GM19035 (cell line): ENCODE measurements at regions not wholly inside any gene's neighbourhood (a gene's known extent, or its start where the extent isn't known, plus 50 kb on each side); places are given as distances from the start of the nearest gene placed in this dataset.

Experiments
- ATAC-seq: cut with Tn5 transposase; IDR thresholded peaks from one replicate; pipeline ENCODE4 v1.9.1; 2021; ENCODE audit not compliant: unreplicated experiment

DNA sequence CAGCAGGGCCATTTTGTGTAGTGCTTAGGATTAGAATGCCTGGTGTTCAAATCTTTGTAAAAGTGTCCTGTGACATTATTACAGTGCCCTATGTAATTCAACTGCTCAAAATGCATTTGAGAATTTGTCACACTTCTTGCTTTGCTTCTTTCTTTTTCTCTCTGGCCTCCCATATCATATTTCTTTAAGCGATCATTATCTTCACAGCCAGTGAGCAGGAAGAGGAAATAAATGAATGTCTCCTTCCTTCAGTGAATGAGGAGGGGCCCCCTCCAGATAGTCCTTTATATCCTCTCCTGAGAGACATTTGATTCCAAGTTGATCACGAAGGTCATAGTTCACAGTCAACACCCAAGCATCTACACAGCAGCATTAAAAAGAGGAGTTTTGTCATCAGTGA, 425.1 kb upstream of the NPVF start:
- no peak for ATAC-seq

- ATAC-seq, result no peak
Measured at GRCh38 chr7:25656071-25656470, 427.8 kb upstream of the NPVF start.

- ATAC-seq, result no peak
Measured at GRCh38 chr7:25656581-25657026, 428.3 kb upstream of the NPVF start.

- ATAC-seq, result no peak
Measured at GRCh38 chr7:25658375-25658774, 430.1 kb upstream of the NPVF start.

- ATAC-seq, result no peak
Measured at GRCh38 chr7:25659841-25660240, 431.6 kb upstream of the NPVF start.

GRCh38 chr7:25662841-25663800, 434.8 kb upstream of the NPVF start:
- no peak for ATAC-seq

- no peak for ATAC-seq
Measured at GRCh38 chr7:25663877-25664276, 435.6 kb upstream of the NPVF start.

GRCh38 chr7:25664593-25664992, 436.3 kb upstream of the NPVF start:
- no peak for ATAC-seq

DNA sequence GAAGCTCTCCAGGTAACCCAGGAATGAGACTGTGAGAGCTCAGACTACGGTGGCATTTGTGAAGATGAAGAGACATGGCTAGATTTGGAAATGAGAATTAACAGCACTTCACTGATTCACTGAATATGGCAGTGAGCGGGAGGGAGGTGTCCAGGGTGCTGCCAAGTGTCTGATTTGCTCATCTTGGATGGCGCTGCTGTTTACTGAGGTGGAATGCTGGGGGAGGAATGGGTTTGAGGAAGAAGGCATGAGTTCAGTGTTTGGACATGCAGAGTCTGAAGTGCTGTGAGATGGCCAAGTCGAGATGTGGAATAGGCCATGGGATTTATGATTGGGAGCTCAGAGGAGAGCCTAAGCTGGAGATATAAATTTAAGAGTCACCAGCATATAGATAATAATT, 437.1 kb upstream of the NPVF start:
- no peak for ATAC-seq

DNA sequence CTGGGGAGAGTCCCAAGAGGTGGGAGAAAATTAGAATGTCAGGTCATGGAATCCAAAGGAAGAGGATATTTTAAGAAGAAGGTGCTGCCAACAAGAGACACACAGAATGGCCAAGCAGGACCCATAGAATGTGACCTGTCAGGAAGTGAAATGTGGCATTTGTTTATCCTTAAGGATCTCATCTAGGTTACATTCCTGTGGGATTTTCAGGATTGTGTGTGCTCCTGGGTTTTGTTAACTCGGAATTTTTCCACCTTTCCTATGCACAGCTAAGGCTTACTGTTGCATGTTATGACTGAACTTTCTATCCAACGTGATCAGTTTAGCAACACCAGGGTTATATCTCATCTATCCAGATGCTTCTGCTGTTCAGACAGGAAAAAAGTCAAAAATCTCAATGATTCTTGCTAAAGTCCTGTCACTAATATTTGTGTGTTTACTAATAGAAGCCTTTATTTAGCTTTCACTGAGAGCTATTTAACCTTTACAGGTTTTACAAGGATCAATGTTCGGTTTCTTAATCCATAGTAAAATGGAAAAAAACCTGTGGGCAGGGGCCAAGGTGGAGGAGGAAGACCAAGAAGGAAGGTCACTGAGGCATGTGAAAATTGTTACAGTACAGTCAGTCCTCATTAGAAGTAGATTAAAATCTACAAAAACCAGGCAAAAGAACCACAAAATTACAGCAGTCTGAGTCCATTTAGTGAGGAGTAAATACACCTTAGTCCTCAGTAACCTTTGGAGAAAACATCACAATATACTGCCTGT, 437.8 kb upstream of the NPVF start:
- ATAC-seq, result no peak

DNA sequence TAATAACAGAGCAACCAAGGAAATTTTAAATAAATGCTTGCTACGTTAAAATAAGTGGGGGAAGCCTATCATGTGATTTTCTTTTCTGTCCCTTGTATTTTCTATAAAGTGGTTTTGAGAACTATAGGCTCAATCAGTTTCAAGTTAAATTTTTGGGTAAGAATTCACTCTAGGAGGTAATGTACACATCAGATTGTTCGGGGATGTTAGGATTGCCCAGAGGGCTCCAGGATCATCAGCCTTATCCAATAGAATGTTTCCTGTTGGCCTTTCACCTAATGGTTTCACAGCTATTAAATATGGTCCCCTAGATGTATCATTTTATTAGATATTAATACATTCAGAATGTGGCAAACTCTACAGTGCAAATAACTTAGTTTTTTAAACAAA, 438.4 kb upstream of the NPVF start:
- no peak for ATAC-seq

DNA sequence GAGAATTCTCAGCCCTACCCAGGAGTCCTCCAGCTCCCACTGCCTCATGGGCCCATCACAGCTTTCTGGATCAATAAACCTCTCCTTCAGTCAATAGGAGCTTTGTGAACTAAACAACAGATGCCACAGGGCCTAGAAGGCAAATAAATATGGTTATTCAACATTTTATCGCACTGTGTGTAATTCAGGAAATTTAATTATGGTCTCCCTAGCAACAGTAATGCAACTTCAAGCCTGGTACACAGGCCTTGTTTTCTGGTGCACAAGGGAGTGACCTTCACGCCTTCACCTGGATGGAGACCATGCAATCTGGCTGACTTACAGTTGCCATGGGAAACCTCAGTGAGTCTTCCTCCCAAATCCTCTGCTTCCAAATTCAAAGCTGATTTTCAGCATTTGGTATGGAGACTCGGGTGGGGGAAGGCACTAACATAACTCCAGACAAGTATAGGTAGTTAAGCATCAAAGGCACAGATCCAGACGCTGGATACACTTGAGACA, 441.0 kb upstream of the NPVF start:
- ATAC-seq, result no peak

DNA sequence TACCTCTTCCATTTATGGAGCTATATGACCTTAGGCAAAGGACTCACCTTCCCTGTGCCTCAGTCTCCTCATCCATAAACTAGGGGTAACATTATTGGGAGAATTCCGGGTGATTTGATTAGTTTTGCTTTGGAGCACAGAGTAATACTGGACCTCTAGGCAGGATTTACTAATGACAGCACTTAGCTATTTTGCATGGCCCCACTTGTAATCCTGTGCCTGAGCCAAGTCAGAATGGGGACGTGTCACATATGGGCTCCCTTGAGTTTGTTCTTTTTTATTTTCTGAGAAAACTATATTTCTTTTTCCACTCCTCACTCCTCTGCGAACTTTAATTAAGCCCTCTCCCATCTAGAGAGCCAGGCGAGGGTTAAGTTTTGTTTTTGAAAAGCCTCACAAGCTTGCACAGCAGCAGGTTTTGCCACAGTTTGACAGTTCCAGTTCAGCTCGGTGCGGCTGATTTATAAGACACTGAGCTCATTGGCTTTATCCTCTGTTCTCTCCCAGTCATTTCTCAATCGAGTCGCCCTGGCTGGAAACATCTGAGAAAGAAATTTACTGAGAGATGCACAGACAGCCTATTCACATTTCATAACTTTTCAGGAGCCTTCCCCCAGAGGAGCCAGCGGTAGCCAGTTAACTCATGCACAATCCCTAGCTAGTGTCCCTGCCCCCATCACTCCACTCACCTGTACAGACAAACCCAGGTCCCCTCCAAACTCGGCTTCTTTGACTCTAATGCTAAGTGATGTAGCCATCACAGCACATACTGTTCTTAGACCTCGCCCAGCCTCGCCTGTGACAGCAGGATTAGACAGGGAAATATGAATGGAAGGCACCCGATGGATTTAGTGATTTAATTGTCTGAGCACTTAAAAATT, 441.9 kb upstream of the NPVF start:
- ATAC-seq, result no peak

DNA sequence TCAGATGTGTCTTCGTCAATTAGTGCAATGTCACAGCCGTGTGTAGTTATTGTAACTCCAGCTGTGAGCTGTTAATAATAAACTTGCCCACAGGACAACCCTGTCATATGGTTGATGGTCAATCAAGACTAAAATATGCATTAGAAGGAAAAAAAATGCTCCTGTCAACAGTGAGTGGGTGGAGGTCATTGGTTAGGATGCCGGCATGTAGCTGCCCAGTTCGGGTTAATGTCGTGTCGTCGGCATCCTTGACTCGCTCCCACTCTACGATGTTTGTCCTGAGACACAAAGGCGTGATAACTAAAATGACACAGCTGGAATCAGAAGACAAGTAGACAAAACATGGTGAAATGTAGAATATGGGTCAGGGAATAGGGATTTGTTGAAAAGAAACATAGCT, 442.8 kb upstream of the NPVF start:
- no peak for ATAC-seq

DNA sequence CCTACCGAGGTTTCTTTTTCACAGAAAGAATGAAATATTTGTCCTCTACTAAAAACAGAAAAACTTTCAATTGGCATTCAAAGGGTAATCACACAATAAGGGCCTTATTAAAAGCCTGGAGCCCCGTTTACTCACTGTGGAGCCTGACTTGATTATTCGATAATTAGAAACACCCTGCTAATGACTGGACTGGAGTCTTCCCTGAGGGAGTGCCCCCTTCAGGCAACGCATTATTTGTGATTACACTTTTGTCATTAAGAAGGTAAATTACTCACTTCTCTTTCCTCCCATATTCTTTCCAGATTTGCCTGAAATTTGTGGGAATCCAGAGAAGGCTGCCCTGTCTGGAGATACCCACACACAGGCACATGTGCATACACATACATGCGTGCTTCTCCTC, 444.2 kb upstream of the NPVF start:
- ATAC-seq, result no peak

DNA sequence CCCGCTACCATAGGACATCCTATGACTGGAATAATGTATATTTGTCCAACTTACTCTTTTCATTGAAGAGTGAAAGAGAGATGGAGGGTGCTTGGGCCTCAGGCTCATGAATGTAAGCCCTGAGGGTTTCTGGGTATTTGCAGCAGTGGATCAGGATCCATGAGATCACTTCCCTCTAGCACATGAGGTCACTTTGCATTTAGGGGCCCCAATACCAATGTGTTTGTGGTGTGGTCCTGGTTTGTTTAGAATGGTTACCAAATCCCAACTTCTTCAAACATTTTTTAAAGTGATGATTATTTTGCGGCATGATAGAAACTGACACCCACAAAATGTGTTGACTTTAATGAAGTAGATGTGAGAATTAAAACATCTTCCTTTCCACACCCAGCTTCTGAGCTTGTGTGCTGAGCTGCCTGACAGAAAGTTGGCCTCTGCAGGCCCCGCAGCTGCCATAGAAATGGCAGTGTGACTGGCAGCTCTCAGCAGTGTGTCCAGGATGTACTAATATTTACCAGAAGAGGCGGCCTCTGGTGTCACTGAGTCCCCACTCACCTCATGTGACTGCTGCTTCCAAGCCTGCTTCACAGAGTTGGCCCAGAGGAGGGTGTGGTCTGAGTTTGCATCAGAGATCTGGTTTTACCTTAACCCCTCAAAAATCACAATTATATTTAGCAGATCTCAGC, 447.6 kb upstream of the NPVF start:
- no peak for ATAC-seq

GRCh38 chr7:25677595-25677994, 449.3 kb upstream of the NPVF start:
- no peak for ATAC-seq

DNA sequence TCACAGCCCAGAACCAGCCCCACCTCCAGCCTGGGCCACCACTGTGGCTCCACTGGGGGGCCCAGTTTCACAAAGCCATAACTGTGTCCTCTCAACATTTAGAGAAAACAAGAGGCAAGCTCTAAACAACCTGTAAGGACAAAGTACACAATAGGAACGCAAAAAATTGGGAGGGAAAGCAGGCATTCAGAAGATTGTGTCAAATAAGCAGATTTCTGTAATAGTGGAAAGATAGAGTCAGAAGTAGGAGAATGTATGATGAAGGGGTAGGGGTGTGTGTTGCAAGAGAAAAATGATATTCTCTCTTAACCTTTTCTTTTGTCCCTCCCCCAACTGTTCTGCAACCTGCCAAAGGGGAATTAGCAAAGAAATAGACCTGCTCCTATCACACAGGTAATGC, 449.9 kb upstream of the NPVF start:
- no peak for ATAC-seq

GRCh38 chr7:25680636-25681035, 452.4 kb upstream of the NPVF start:
- no peak for ATAC-seq

- ATAC-seq, result no peak
Measured at GRCh38 chr7:25684360-25684759, 456.1 kb upstream of the NPVF start.
